ENCODE measurements at regions not wholly inside any gene's neighbourhood (a gene's known extent, or its start where the extent isn't known, plus 50 kb on each side); places are given as distances from the start of the nearest gene placed in this dataset.
"Not testable (repeated sequence)": the region's sequence is repeated elsewhere in the genome, so short reads cannot be mapped to it uniquely, and the experiment has no call there.

DNA sequence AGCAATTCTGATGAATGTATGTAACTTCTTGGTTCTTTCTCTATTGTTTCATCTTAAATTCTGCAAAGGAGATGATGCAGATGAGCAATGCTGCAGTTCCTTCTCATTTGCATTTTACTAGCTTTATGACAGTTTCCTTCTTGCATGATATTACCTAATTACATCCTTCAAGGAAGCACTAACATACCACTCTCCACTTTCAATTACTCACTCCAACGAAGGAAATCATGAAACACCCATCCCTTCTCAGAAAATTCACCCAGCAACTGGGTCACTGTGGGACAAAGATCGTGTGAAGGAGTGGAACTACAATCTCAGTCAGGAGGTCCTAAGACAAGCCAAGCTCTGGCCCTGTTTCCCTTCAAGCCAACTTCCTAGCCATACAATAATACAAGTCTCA is 142.3 kb downstream of the CHD1L start:
- intact Hi-C loops (cut with DNase I; ENCODE audit: low total_unique reads) = no loop called here
- TF ChIP-seq CTCF (IDR thresholded peaks at IDR 0.05) (no peak), POLR2A (IDR thresholded peaks at IDR 0.05) (no peak)
- Histone ChIP-seq H3K36me3 (no peaks in the 10 kb centered on the region), H3K27me3 (no peaks in the 10 kb centered on the region), H3K4me3 (no peak overlapping the region), H3K9me3 (no peaks in the 10 kb centered on the region), H3K4me1 (no peaks in the 10 kb centered on the region), H3K27ac (no peak overlapping the region)
- no peak for DNase-seq

- Histone ChIP-seq H3K27me3 (no peaks in the 10 kb centered on the region), H3K36me3 (no peaks in the 10 kb centered on the region), H3K9me3 (no peaks in the 10 kb centered on the region), H3K4me3 (no peak overlapping the region), H3K4me1 (no peaks in the 10 kb centered on the region), H3K27ac (no peak overlapping the region)
- DNase-seq = no peak
- intact Hi-C loops (cut with DNase I; ENCODE audit: low total_unique reads) = no loop called here
- TF ChIP-seq CTCF (IDR thresholded peaks at IDR 0.05) (no peak), POLR2A (IDR thresholded peaks at IDR 0.05) (no peak)
These were observed 146.5 kb downstream of the CHD1L start for GRCh38 chr1:147388969-147389368.

GRCh38 chr1:147389532-147390184 is 147.2 kb downstream of the CHD1L start:
- H3K4me1 ChIP-seq = no peaks in the 10 kb centered on the region
- TF ChIP-seq POLR2A (IDR thresholded peaks at IDR 0.05) (no peak), CTCF (IDR thresholded peaks at IDR 0.05) (peak; percentile 30 to 52 (median 43))
- no peaks in the 10 kb centered on the region for H3K36me3 ChIP-seq
- no peaks in the 10 kb centered on the region for H3K27me3 ChIP-seq
- H3K9me3 ChIP-seq = no peaks in the 10 kb centered on the region
- no peak for DNase-seq
- intact Hi-C loops (cut with DNase I; ENCODE audit: low total_unique reads) = no loop called here
- H3K4me3 ChIP-seq = no peak overlapping the region
- H3K27ac ChIP-seq = no peak overlapping the region

- Histone ChIP-seq H3K4me3 (no peak overlapping the region), H3K27ac (no peak overlapping the region), H3K9me3 (no peaks in the 10 kb centered on the region), H3K36me3 (no peaks in the 10 kb centered on the region), H3K27me3 (no peaks in the 10 kb centered on the region), H3K4me1 (no peaks in the 10 kb centered on the region)
- intact Hi-C loops (cut with DNase I; ENCODE audit: low total_unique reads) = no loop called here
- DNase-seq = no peak
- TF ChIP-seq POLR2A (IDR thresholded peaks at IDR 0.05) (no peak), CTCF (IDR thresholded peaks at IDR 0.05) (no peak)
These were observed 147.7 kb downstream of the CHD1L start for GRCh38 chr1:147390185-147390542.

DNA sequence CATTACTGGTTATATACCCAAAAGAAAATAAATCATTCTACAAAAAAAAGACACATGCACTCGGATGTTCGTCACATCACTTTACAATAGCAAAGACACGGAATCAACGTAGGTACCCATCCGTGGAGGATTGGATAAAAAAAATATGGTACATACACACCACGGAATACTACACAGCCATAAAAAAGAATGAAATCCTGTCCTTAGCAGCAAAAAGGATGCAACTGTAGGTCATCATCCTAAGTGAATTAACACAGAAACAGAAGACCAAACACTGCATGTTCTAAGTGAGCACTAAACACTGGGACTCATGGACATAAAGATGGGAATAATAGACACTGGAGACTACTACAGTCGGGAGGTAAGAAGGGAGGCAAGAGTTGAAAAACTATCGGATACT is 148.6 kb downstream of the CHD1L start:
- intact Hi-C loops (cut with DNase I; ENCODE audit: low total_unique reads) = no loop called here
- Histone ChIP-seq H3K4me1 (no peaks in the 10 kb centered on the region), H3K27ac (no peak overlapping the region), H3K27me3 (no peaks in the 10 kb centered on the region), H3K9me3 (no peaks in the 10 kb centered on the region), H3K36me3 (no peaks in the 10 kb centered on the region), H3K4me3 (no peak overlapping the region)
- no peak for DNase-seq
- TF ChIP-seq POLR2A (IDR thresholded peaks at IDR 0.05) (no peak), CTCF (IDR thresholded peaks at IDR 0.05) (no peak)

GRCh38 chr1:147402326-147403045 is 138.8 kb upstream of the BCL9 start:
- H3K9me3 ChIP-seq; intact Hi-C loops (cut with DNase I; ENCODE audit: low total_unique reads); H3K4me1 ChIP-seq; H3K27ac ChIP-seq; H3K27me3 ChIP-seq; H3K4me3 ChIP-seq; DNase-seq; H3K36me3 ChIP-seq: not testable (repeated sequence)

DNA sequence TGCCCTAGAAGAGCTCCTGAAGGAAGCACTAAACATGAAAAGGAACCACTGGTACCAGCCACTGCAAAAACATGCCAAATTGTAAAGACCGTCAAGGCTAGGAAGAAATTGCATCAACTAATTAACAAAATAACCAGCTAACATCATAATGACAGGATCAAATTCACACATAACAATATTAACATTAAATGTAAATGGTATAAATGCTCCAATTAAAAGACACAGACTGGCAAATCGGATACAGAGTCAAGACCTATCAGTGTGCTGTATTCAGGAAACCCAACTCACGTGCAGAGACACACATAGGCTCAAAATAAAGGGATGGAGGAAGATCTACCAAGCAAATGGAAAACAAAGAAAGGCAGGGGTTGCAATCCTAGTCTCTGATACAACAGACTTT is 137.0 kb upstream of the BCL9 start:
- H3K36me3 ChIP-seq; H3K4me3 ChIP-seq; DNase-seq; H3K27me3 ChIP-seq; H3K27ac ChIP-seq; intact Hi-C loops (cut with DNase I; ENCODE audit: low total_unique reads); H3K9me3 ChIP-seq; H3K4me1 ChIP-seq: not testable (repeated sequence)

All from uterus (tissue), 3 donors.